ENCODE measurements at regions not wholly inside any gene's neighbourhood (a gene's known extent, or its start where the extent isn't known, plus 50 kb on each side); places are given as distances from the start of the nearest gene placed in this dataset.

DNA sequence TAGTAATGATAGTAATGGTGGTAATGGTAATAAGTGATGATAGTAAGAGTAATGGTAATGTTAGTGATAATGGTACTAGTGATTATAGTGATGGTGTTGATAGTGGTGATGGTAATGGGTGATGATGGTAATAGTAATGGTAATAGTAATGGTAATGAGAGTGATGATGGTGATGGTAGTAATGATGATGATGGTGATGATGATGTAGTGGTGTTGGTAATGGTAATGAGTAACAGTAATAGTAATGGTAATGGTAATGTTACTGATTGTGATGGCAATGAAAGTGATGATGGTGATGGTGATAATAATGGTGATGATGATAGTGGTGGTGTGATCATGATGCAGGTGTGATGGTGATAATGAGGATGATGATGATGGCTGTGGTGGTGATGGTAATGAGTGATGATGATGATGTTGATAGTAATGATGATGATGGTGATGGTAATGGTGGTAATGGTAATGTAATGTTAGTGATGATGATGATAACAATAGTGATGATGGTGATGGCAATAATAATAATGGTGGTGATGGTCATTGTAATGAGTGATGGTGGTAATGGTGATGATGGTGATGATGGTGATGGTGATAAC is 235.0 kb downstream of the MATN1 start:
- H3K4me3 ChIP-seq, result no peak overlapping the region
- H3K9ac ChIP-seq (ENCODE audit: insufficient read depth in 1 of 2, low read length in 2 of 2), result no peak overlapping the region
- DNase-seq, result peak in 1 of 3 donors; percentile 1
- no peaks in the 10 kb centered on the region for H3K4me1 ChIP-seq (ENCODE audit: control insufficient read depth in 5 of 5, insufficient read depth in 5 of 5, low read length in 5 of 5)
- H3K27ac ChIP-seq (ENCODE audit: low read depth in 1 of 2, low read length in 1 of 2), result no peak overlapping the region
- ATAC-seq (ENCODE audit: insufficient read depth, low FRiP score), result no peak
- no peak for TF ChIP-seq CTCF (IDR thresholded peaks at IDR 0.05; ENCODE audit: control extremely low read depth, extremely low read depth)
- H3K36me3 ChIP-seq (ENCODE audit: control insufficient read depth in 4 of 4, insufficient read depth in 4 of 4, low read length in 4 of 4), result no peaks in the 10 kb centered on the region
- H3K27me3 ChIP-seq (ENCODE audit: control insufficient read depth in 3 of 3, insufficient read depth in 3 of 3, low read length in 2 of 3), result no peaks in the 10 kb centered on the region
- H3K9me3 ChIP-seq (ENCODE audit: control insufficient read depth in 4 of 4, insufficient read depth in 3 of 4, low read length in 3 of 4), result peaks cover 0 to 18% (median 2%) of the 10 kb centered on the region in 4 donors

DNA sequence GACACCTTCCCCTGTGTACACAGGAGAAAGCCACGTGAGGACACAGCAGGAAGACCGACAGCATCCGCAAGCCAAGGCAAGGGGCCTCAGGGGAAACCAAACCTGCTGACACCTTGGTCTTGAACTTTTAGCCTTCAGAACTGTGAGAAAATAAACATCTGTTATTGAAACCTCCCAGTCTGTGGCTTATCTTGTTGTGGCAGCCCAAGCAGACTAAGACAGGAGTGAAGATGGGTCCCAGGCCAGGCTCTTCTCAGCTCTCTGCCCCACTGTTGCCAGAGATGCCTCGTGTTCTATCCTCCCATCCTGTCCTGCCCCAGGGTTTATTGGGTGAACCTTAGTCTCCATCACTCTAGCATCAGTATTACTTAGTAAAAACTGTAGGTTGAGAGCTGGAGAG is 236.3 kb downstream of the MATN1 start:
- DNase-seq, result no peak
- Histone ChIP-seq H3K9ac (ENCODE audit: insufficient read depth in 1 of 2, low read length in 2 of 2) (no peak overlapping the region), H3K27me3 (ENCODE audit: control insufficient read depth in 3 of 3, insufficient read depth in 3 of 3, low read length in 2 of 3) (no peaks in the 10 kb centered on the region), H3K4me3 (no peak overlapping the region), H3K27ac (ENCODE audit: low read depth in 1 of 2, low read length in 1 of 2) (no peak overlapping the region), H3K36me3 (ENCODE audit: control insufficient read depth in 4 of 4, insufficient read depth in 4 of 4, low read length in 4 of 4) (no peaks in the 10 kb centered on the region), H3K9me3 (ENCODE audit: control insufficient read depth in 4 of 4, insufficient read depth in 3 of 4, low read length in 3 of 4) (peaks cover 0 to 29% (median 8%) of the 10 kb centered on the region in 4 donors), H3K4me1 (ENCODE audit: control insufficient read depth in 5 of 5, insufficient read depth in 5 of 5, low read length in 5 of 5) (no peaks in the 10 kb centered on the region)
- 43 to 66% methylated on average over 4 of the region's 4 CpGs for WGBS, 2 donors
- no peak for TF ChIP-seq CTCF (IDR thresholded peaks at IDR 0.05; ENCODE audit: control extremely low read depth, extremely low read depth)
- ATAC-seq (ENCODE audit: insufficient read depth, low FRiP score), result no peak

DNA sequence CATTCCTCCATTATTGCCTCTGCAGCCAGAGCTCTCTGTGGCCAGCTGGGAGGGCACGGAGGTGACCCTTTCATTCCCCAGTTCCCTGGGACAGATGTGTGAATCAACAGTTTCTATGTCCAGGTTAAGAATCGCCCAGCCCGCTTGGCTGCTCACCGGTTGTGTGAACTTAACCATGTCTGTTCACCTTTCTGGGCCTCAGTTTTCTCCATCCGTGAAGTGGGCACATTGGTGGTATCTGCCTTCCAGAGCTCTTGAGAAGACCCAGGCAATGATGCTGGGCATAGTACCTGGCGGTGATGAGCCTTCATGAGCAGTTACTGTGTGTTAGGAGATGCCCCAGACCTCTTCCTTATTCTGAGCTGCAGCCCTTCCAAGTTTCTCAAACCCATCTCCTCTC is 238.3 kb downstream of the MATN1 start:
- H3K4me3 ChIP-seq, result no peak overlapping the region
- H3K36me3 ChIP-seq (ENCODE audit: control insufficient read depth in 4 of 4, insufficient read depth in 4 of 4, low read length in 4 of 4), result no peaks in the 10 kb centered on the region
- no peak overlapping the region for H3K27ac ChIP-seq (ENCODE audit: low read depth in 1 of 2, low read length in 1 of 2)
- H3K27me3 ChIP-seq (ENCODE audit: control insufficient read depth in 3 of 3, insufficient read depth in 3 of 3, low read length in 2 of 3), result no peaks in the 10 kb centered on the region
- TF ChIP-seq CTCF (IDR thresholded peaks at IDR 0.05; ENCODE audit: control extremely low read depth, extremely low read depth), result no peak
- no peak for DNase-seq
- H3K9ac ChIP-seq (ENCODE audit: insufficient read depth in 1 of 2, low read length in 2 of 2), result no peak overlapping the region
- no peaks in the 10 kb centered on the region for H3K4me1 ChIP-seq (ENCODE audit: control insufficient read depth in 5 of 5, insufficient read depth in 5 of 5, low read length in 5 of 5)
- peaks cover 0 to 42% (median 16%) of the 10 kb centered on the region in 4 donors for H3K9me3 ChIP-seq (ENCODE audit: control insufficient read depth in 4 of 4, insufficient read depth in 3 of 4, low read length in 3 of 4)
- WGBS, 2 donors, result 92 to 94% methylated on average over 6 of the region's 6 CpGs
- no peak for ATAC-seq (ENCODE audit: insufficient read depth, low FRiP score)

DNA sequence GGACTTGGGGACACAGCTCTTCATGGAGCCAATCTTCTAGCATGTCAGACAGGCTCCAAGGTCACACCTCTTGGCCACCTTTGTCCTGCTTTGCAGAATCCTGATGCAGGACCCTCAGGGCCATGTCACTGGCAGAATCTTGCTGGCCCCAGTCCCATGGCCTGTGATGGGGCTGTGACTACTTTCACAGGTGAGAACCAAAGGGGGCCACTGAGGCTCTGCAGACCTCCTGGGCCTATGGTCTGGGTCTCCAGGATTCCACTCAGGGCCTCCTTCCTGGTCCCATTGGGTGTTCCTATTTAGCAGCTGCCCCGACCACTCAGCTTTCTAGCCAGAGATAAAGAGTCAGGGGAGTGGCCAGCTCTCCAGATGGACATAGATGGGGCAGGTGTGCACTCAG is 238.7 kb downstream of the MATN1 start:
- no peak overlapping the region for H3K9ac ChIP-seq (ENCODE audit: insufficient read depth in 1 of 2, low read length in 2 of 2)
- no peaks in the 10 kb centered on the region for H3K36me3 ChIP-seq (ENCODE audit: control insufficient read depth in 4 of 4, insufficient read depth in 4 of 4, low read length in 4 of 4)
- WGBS, 2 donors, result 77 to 85% methylated on average over 1 of the region's 1 CpG
- H3K27ac ChIP-seq (ENCODE audit: low read depth in 1 of 2, low read length in 1 of 2), result no peak overlapping the region
- peaks cover 0 to 45% (median 16%) of the 10 kb centered on the region in 4 donors for H3K9me3 ChIP-seq (ENCODE audit: control insufficient read depth in 4 of 4, insufficient read depth in 3 of 4, low read length in 3 of 4)
- H3K4me3 ChIP-seq, result no peak overlapping the region
- TF ChIP-seq CTCF (IDR thresholded peaks at IDR 0.05; ENCODE audit: control extremely low read depth, extremely low read depth), result no peak
- ATAC-seq (ENCODE audit: insufficient read depth, low FRiP score) (no peak), DNase-seq (no peak)
- no peaks in the 10 kb centered on the region for H3K4me1 ChIP-seq (ENCODE audit: control insufficient read depth in 5 of 5, insufficient read depth in 5 of 5, low read length in 5 of 5)
- H3K27me3 ChIP-seq (ENCODE audit: control insufficient read depth in 3 of 3, insufficient read depth in 3 of 3, low read length in 2 of 3), result no peaks in the 10 kb centered on the region
